ENCODE measurements at regions not wholly inside any gene's neighbourhood (a gene's known extent, or its start where the extent isn't known, plus 50 kb on each side); places are given as distances from the start of the nearest gene placed in this dataset.

DNA sequence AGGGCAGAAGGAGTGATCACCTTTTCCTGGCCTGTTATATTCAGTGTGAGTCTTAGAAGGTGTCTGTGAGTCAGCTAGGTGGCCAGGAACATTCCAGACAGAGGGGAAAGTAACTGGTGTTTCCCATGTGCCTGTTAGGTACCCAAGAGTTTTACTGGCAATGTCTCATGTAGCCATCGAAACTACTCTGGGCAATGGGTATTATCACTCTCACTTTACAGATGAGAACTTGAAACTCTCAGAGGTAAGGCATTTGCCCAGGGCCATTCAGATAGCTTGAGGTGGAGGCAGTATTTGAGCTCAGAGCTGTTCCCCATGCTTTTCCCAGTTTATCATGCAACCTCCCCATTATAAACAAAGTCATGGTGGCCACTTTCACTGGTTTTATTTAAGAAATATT lies 80.4 kb upstream of the NHS start:
- no peak overlapping the region for H3K4me3 ChIP-seq (ENCODE audit: low read depth, low read length)
- DNase-seq (ENCODE audit: low read depth, low spot score): no peak
- TF ChIP-seq, protein P1, sequence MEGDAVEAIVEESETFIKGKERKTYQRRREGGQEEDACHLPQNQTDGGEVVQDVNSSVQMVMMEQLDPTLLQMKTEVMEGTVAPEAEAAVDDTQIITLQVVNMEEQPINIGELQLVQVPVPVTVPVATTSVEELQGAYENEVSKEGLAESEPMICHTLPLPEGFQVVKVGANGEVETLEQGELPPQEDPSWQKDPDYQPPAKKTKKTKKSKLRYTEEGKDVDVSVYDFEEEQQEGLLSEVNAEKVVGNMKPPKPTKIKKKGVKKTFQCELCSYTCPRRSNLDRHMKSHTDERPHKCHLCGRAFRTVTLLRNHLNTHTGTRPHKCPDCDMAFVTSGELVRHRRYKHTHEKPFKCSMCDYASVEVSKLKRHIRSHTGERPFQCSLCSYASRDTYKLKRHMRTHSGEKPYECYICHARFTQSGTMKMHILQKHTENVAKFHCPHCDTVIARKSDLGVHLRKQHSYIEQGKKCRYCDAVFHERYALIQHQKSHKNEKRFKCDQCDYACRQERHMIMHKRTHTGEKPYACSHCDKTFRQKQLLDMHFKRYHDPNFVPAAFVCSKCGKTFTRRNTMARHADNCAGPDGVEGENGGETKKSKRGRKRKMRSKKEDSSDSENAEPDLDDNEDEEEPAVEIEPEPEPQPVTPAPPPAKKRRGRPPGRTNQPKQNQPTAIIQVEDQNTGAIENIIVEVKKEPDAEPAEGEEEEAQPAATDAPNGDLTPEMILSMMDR (IDR thresholded peaks at IDR 0.05; ENCODE audit: insufficient read depth, low read length, missing control alignments): no peak
- ChIA-PET POLR2A (interaction anchor here (0.6 kb wide), 1 partner anchor 422 kb away, joined by 3 read pairs; no protein-coding TSS in a partner anchor), CTCF (no interaction called here)

DNA sequence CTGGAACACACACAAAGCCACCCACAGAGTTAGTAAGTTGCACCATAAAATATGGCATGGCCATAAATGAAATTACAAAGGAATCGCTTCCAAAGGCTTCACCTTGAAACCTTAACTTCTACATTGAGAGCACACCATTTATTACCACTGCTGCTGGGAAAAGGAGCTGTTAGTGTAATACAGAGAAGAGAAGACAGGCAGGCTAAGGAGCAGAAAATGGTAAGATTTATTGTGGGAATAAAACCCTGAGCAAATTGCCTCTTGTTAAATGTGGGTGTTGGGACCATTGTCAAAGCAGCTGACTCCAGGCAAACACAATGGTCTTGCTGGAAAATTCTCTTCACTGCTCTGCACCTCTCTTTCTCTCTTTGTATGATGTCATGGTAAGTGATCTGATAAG lies 79.2 kb upstream of the NHS start:
- CTCF ChIA-PET: no interaction called here
- POLR2A ChIA-PET: no interaction called here
- DNase-seq (ENCODE audit: low read depth, low spot score): no peak
- TF ChIP-seq, protein P1 (IDR thresholded peaks at IDR 0.05; ENCODE audit: insufficient read depth, low read length, missing control alignments): no peak
- no peak overlapping the region for H3K4me3 ChIP-seq (ENCODE audit: low read depth, low read length)

- CTCF ChIA-PET: no interaction called here
Measured at GRCh38 chrX:17298564-17298963, 76.4 kb upstream of the NHS start.

DNA sequence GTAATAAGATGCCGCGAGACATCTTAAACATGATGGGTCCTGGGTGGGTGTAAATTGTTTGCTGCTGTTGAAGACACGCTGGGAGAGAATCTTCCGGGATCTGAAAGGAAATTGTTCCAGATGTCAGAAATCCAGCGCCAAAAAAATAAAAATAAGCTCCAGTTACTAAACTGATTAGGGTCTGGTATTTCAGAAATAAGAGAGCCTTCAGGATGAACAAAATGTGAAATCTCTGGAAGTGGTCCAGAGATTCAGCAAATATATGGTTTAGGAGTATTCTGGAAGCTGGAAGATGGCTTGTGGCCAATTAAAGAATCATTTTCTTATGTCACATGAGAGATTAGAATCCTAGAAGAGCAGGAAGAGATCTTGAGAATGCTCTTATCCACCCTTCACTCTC lies 75.8 kb upstream of the NHS start:
- DNase-seq (ENCODE audit: low read depth, low spot score): no peak
- CTCF ChIA-PET: no interaction called here
- H3K4me3 ChIP-seq (ENCODE audit: low read depth, low read length): peak overlapping the region; percentile 31
- POLR2A ChIA-PET: no interaction called here
- TF ChIP-seq, protein P1 (IDR thresholded peaks at IDR 0.05; ENCODE audit: insufficient read depth, low read length, missing control alignments): no peak

More at GRCh38 chrX:17298564-17298963, 76.4 kb upstream of the NHS start:
- POLR2A ChIA-PET: no interaction called here
- TF ChIP-seq, protein P1 (IDR thresholded peaks at IDR 0.05; ENCODE audit: insufficient read depth, low read length, missing control alignments): no peak
- DNase-seq (ENCODE audit: low read depth, low spot score): no peak
- H3K4me3 ChIP-seq (ENCODE audit: low read depth, low read length): no peak overlapping the region

DNA sequence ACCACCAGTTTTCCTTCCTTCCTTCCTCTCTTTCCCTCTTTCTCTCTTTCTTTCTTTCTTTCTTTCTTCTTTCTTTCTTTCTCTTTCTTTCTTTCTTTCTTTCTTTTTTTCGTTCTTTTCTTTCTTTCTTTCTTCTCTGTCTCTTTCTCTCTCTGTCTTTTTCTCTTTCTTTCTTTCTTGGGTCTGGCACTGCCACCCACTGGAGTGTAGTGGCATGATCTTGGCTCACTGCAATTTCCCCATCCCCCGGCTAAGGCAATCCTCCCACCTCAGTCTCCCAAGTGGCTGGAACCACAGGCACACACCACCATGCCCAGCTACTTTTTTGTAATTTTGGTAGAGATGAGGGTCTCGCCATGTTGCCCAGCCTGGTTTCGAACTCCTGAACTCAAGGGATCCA lies 51.6 kb upstream of the NHS start:
- CTCF ChIA-PET: no interaction called here
- no peak for DNase-seq (ENCODE audit: low read depth, low spot score)
- TF ChIP-seq, protein P1 (IDR thresholded peaks at IDR 0.05; ENCODE audit: insufficient read depth, low read length, missing control alignments): no peak
- H3K4me3 ChIP-seq (ENCODE audit: low read depth, low read length): no peak overlapping the region
- POLR2A ChIA-PET: no interaction called here

Measured in AG04449 (cell line).